Esophagus mucosa (tissue), 1 donor: ENCODE measurements at regions not wholly inside any gene's neighbourhood (a gene's known extent, or its start where the extent isn't known, plus 50 kb on each side); places are given as distances from the start of the nearest gene placed in this dataset.
"Not testable (repeated sequence)": the region's sequence is repeated elsewhere in the genome, so short reads cannot be mapped to it uniquely, and the experiment has no call there.

Experiments used
- ATAC-seq: fragments of 200-7000 bp; cut with Tn5 transposase; one replicate; pipeline ENCODE4 v1.9.1; 2020
- donor health status: DM: yes; HTN: yes; CAD: no.

DNA sequence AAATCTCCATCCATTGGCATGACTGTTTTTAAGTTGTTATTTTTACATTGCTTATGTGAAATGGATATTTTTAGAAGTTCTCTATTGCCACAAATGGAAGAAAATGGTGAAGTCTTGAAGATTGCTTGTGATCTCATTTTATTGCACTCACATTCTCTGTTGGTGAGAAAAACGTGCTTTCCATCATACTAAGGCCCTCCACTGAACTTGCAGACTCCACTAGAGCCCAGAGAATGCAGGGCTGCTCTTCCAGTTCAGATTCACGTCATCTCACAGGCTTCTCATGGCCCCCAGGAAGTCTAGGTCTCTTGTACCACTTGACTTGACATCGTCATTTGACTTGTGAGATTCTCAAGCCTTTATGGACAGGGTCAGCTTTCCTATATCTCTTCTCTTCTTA, 254.8 kb upstream of the COPS8 start:
- ATAC-seq, result no peak

DNA sequence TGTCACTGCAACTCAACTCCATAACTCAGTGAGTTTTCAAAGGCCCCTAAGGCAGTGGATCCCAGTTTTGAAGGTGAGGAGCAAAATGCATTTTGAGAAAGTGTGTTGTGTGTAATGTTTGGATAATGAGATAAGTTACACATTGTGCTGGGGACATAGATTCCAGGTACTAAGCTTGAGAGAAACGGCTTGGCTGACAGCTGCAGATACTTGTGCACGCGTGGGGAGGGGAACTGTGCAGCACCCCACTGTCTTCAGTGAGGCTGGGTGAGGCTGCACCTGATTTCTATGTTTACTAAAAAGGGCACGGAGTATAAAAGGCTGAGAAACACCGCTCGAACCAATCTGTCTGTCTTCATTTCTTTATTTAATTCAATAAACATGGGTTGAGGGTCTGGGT, 254.0 kb upstream of the COPS8 start:
- ATAC-seq, result no peak

DNA sequence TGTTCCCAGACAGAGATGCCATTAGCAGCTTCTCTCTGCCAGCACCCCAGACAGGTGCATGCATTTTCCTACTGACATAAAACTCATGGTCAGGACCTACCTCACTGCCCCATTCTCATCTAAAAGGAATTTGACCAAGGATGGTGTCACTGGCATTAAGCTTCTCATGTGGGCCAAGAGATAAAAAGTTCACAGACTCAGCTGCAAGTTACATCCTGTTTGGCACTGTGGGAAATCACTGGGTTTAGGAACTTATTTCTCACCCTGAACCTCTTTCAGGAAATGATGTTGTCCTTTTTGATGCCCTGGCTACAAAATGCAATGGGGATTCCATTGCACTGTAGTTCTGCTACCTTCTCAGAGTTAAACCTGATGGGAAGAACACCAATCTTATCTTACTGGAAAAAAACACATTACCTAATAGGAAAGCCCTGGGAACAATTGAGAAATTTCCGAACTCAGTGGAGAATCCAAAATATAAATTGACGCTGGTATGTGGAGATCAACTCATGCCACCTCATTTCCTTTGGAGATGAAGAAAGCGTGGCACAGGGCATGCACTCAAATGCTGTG, 252.1 kb upstream of the COPS8 start:
- peak; percentile 72 for ATAC-seq

DNA sequence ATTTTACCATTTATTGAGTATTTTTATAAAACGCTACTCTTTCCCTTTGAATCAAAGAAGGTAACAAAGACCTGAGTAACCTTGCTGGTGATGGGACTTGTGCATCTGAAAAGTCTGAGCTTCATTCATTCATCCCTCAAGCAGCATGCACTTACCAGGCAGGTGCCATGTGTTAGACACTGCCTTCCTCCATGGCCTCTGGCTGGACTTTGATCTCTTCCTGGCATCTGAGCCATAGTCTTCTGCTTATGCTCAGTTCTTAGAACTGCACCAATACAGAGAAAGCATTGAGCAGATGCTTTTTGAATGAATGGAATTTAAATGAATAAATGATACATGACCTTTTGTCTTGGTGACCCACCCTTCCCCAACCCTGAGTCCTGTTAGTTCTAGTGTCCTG, 251.4 kb upstream of the COPS8 start:
- no peak for ATAC-seq

DNA sequence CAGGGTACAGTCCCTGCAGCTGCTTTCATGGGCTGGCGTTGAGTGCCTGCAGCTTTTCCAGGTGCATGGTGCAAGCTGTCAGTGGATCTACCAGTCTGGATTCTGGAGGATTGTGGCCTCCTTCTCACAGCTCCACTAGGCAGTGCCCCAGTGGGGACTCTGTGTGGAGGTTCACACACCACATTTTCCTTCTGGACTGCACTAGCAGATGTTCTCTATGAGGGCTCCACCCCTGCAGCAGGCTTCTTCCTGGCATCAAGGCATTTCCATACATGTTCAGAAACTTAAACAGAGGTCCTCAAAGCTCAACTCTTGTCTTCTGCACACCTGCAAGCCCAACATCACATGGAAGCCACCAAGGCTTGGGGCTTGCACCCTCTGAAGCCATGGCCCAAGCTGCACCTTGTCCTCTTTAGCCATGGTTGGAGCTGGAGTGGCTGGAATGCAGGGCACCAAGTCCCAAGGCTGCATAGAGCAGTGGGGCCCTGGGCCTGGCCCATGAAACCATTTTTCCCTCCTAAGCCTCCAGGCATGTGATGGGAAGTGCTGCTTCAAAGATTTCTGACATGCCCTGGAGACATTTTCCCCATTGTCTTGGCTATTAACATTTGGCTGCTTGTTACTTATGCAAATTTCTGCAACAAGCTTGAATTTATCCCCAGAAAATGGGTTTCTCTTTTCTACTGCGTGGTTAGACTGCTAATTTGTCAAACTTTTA, 250.2 kb upstream of the COPS8 start:
- ATAC-seq, result no peak

DNA sequence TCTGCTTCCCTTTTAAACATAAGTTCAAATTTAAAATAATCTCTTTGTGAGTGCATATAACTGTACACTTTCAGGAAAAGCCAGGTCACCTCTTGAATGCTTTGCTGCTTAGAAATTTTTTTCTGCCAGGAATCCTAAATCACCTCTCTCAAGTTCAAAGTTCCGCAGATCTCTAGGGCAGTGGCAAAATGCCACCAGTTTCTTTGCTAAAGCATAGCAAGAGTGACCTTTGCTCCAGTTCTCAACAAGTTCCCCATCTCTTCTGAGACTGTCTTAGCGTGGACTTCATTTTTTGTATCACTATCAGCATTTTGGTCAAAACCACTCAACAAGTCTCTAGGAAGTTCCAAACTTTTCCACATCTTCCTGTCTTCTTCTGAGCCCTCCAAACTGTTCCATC, 249.7 kb upstream of the COPS8 start:
- ATAC-seq, result not testable (repeated sequence)

DNA sequence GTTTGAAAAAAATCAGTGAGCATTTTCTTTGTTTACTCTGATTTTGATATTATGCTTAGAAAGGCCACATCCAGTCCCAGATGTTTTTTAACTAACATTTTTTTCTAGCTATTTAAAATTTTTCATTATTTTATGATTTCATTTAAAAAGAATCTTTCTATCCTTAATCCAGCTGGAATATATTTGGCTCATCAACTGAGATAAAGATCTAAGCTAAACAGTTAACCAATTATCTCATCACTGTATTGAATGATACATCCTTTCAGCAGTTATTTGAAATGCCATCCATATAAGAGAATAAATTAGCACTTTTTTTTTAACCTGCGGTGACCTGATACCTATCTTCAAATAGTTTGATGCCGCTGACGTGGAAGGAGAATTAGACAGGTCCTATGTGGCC, 245.5 kb upstream of the COPS8 start:
- ATAC-seq, result no peak

DNA sequence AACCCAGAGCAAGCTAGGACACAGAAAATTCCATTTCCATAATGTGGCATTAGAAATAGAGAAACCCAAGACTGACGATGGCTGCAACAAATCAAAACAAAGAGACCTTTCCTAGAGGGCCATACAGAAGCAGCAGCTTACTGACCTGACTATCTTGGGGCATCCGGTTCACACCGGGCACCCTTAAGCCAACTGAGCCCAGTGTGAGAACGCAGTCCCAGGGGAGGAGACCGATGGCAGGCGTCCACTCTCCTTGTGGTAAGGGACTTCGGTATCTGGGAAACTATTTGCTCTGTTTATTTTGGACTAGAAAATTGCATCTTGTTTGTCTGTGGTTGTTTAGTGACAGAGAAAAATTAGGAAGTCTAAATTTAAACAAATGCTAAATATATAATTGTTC, 244.8 kb upstream of the COPS8 start:
- no peak for ATAC-seq

DNA sequence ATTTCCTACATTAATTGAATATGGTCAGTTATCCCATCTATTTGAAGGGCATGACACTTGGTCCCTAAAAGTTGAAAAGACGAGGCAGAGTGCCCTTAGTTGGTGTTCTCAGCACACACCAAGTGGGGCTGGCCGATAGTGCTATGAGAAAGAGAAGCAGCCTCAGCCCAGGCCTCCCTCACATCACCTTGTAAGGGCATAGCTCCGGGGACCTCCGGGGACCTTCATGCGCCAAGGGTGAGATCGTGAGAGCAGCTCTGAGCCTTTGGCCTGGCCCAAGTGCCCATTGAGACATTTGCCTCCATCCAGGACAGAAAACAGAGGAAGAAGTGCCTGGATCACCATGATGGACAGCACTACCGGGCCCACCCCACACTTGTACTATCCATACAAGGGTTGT, 244.3 kb upstream of the COPS8 start:
- ATAC-seq, result no peak

DNA sequence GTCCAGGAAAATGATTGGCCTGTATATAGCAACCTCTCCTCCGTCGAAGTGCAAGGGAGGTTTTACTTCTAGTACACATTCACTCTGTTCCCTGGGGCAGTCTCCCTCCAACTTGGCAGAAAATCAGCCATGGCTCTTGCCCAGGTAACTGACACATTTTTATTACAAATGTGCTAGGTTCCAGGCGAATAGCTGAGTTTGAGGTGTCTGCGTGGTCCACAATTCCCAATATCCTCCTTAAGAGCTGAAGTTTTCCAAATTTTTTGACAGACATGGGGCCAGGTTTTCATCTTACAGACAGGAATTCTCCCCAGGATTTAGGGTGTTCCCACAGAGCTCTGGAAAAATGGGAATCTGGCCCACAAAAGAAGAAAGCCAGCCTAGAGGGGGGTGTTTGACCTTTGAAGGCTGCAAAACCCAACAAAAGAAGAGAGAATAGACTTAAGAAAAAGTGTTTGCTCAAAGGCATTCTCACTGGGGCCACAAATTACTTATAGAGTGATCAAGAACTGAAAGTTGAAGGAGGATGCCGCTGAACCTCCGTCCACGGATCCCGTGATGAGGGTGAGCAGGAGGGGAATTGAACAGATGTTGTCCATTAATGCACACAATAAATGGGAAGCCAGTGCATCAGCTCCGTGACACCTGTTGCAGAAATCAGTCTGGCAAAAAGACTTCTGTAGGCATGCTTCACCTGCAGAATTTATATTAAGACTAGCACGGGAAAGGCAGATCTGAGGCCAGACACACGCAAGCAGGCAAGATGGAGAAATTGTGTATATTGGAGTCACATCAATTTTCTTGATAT, 242.3 kb upstream of the COPS8 start:
- no peak for ATAC-seq

DNA sequence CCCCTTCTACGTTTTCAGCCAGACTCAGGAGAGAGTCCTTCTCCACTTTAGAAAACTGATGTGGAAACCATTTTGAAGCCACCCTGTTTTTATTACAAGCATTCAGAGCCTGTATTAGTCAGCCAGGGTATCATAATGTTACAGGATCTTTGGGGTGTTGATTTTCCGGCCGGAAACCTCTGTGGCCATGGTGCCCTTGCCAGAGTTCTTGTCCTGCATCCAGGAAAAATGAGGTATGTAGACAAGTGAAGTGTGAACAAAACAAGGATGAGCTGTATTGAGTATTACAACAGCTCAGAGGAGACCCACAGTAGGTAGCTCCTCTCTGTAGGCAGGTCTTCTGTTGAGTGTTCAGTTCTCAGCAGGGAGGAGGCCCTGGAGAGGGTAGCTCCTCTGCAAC, 241.0 kb upstream of the COPS8 start:
- no peak for ATAC-seq

DNA sequence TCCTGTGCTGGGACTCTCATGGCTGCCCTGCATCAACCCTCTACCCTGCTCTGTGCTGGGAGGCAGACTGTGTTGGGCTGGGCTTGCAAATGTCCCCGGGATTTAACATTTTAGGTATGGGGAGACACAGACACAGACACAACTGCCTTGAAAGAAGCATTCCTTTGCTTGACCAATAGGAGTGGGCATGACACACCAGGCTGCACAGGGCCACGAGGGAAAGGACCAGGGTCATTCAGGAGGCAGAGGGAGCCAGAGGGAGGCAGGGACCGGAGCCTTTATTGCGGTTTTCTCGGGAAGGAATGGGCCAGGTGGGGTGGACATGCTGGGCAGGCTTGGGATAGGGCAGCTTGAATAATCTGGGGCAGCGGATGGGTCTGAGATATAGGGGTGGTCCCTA, 238.7 kb upstream of the COPS8 start:
- no peak for ATAC-seq

DNA sequence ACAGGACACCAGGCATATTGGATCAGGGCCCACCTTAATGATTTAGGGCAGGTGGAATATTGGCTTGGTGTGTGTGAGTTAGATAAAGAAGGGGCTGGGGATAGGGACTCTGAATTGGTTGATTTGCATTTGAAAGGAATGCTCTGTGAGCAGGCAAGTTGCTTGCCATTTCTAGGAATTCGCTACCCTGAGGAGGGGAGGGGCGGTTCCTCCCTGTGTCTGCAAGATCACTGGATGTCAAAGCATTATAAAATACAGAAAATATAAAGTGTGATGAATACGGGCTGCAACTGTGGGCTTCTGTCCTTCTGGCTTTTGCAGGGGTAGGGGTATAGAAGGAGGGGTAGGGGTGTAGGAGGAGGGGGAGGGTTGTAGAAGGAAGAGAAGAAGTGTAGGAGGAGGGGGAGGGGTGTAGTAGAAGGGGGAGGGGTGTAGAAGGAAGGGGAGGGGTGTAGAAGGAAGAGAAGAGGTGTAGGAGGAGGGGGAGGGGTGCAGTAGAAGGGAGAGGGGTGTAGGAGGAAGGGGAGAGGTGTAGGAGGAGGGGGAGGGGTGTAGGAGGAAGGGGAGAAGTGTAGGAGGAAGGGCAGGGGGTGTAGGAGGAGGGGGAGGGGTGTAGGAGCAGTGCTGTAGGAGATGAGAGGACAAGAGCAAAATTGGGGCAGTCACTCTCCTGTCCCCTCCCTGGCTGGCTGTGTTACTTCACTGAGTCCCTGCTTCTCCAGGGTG, 238.0 kb upstream of the COPS8 start:
- ATAC-seq, result no peak

DNA sequence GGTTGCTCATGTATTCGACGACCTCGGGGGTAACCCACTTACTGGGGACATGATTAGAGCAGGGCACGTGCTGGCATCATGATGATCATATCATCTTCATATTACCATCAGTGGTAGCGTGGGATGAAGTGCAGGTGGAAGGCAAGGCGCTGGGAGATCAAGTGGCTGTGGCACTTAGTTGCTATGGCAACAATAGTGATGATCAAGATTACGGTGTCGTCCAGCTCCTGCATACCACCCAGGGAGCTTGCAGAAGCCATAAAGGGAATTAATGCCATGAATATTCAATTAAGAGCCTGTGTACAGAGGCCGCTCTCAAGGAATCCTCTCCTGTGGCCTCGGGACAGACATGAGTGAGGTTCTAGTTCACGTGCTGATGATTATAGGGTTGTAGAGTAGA, 237.2 kb upstream of the COPS8 start:
- no peak for ATAC-seq

DNA sequence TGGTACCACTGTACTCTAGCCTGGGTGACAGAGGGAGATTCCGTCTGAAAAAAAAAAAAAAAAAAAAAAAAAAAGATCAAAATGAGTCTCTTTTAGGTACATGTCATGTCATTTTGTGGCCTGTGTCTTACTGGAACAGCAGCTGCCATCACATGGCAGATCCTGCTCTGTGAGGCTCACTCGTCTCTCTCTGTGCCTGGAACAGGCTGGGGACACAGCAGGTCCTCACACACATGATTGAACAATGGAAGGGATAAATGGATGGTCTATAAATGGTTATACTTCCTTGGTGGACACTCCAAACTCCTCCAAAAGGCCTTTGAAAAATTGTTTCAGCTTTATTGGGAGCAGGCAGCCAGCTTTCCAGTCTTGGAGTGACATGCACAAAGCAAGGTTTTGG, 236.2 kb upstream of the COPS8 start:
- ATAC-seq, result no peak

DNA sequence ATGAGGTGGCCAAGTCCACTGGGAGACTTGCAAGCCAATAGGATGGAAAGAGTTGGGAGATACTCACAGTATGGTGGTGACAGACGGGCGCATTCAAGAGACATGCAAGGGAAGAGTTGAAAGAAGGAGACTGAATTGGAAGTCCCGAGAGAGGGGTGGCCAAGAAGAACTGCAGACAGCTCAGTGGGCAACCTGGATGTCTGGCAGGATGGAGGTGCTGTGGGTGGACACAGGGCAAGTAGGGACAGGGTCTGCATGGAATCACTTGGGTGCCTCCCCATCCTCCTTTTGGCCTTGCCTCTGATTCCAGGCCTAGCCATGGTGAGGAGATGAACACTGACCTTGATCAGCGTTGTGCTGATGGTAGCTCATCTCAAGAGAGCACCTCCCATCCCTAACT, 235.7 kb upstream of the COPS8 start:
- no peak for ATAC-seq

DNA sequence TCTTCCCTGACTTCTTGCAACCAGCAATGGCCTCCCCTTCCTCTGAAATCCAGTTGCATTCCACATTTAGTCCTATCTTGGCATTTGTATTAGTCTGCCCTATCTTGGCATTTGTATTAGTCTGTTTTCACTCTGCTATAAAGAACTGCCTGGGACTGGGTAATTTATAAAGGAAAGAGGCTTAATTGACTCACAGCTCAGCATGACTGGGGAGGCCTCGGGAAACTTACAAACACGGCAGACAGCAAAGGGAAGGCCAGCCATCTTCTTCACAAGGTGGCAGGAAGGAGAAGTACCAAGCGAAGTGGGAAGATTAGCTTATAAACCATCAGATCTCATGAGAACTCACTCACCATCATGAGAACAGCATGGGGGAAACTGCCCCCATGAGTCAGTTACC, 234.5 kb upstream of the COPS8 start:
- no peak for ATAC-seq

DNA sequence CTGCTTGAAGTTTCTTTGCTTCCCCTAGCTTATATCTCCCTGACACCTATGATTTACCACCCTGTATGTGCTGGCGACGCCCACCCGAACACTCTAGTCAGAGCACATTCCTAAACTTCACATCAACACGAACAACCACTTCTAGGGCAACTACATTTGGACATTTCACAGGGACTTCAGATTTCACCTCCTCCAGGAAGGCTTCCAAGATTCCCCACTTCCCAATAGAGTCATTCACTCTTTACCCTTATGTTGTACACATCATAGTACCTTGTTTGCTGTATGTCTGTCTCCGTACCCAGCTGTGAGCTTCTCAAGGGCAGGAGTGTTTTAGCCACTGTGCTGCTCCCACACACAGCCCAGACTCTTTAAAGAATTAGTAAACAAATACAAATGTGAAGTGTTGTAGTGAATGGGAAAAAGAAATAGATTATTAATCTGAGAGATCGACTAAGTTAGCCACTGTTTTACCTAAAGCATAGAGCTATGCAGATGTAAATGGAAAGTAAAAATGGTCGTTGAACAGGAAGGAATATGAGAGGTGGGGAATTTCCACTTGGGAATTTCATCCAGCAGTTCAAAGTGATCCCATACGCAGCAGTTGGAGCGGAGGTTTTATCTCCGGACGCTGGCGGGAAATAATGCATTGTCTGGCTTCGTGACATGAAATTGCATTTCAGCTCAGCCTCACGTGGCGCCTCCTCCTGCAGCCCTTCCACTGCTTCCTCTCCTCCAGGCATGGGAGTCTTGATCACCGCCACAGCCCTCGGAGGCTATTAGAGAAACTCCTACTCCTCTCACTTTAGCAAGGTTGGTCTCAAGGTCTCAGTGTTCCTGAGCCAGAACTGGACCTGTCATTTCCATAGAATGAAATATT, 233.4 kb upstream of the COPS8 start:
- ATAC-seq, result peak; percentile 23

DNA sequence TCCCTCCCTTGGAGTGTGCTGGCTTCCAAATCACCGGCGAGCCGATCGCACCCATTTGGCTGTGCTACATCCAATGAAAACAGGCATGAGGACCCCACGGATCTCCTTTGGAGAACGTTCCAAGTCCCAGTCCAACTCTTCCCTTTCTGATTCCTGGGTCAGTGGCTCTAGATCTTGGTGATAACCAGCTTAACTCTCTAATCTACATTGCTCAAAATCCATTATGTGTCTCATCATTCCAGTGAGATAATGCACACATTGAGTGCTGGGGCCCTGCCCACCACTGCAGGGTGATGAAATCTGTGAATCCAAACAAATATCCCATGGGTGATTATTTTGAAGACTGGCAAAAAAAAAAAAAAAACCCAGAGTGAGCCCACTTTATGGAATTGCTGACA, 232.7 kb upstream of the COPS8 start:
- ATAC-seq, result no peak

DNA sequence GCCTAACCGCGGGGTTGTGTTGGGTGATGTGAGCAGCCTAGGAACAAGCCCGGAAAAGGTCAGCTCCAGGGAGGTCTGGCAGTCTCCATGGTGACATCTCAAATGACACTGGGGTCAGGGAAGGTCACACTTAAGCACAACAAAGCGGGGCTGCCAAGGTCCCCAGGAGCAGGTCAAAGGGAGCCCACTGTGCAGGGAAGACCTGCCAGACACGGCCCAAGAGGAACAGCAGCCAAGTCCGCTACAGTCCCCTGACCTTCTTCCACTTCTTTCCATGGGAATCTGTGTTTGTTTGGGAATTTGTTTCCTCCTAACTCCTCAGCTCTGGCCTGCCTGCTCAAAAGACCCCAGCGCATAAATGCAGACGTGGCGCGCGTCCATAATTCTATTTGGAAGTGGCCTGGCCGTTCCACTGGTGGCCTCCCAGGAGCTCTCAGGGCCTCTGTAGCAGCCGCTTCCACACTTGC, 232.1 kb upstream of the COPS8 start:
- no peak for ATAC-seq

DNA sequence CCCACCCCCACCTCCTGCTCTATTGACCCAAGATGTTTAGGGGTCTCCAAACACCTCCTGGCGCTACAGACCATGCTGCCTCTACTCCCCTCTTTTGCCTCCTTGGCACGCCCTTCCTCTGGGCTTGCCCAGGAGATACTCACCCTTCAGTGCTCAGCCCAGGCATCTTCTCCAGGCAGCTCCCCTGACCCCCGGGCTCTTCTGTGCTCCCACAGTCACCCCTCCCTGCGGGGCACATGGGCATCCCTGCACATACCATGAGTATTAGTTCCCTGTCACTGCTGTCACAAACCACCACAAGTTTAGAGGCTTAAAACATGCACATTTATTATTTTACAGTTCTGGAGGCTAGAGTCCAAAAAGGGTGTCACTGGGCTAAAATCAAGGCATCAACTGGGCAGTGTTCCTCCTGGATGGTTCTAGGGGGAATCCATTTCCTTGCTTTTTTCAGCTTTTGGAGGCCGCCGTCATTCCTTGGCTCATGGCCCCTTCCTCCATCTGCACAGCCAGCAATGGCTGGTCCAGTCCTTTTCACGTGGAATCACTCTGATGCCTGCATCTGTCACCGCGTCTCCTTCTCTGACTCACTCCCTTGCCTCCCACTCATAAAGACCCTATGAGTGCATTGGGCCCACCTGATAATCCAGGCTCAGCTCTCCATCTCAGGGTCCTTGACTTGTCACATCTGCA, 230.4 kb upstream of the COPS8 start:
- no peak for ATAC-seq
